Stimulated activated naive CD8-positive, alpha-beta T cell treated with anti-CD3 and anti-CD28 coated beads, Interleukin-15, Interleukin-2, amounts not matched to agents 100 U/mL and 50 U/mL, for 24 hours (primary cell): ENCODE measurements at regions not wholly inside any gene's neighbourhood (a gene's known extent, or its start where the extent isn't known, plus 50 kb on each side); places are given as distances from the start of the nearest gene placed in this dataset.
A peak's percentile ranks its signal among the peaks of the same experiment; 100 is the strongest.

Experiments
- ATAC-seq: fragments of 150-1000 bp; cut with Tn5 transposase; one replicate; pipeline ENCODE4 v1.10.0; 2021
- DNase-seq: peaks from one replicate; pipeline ENCODE4 v3.0.0; 2021

DNA sequence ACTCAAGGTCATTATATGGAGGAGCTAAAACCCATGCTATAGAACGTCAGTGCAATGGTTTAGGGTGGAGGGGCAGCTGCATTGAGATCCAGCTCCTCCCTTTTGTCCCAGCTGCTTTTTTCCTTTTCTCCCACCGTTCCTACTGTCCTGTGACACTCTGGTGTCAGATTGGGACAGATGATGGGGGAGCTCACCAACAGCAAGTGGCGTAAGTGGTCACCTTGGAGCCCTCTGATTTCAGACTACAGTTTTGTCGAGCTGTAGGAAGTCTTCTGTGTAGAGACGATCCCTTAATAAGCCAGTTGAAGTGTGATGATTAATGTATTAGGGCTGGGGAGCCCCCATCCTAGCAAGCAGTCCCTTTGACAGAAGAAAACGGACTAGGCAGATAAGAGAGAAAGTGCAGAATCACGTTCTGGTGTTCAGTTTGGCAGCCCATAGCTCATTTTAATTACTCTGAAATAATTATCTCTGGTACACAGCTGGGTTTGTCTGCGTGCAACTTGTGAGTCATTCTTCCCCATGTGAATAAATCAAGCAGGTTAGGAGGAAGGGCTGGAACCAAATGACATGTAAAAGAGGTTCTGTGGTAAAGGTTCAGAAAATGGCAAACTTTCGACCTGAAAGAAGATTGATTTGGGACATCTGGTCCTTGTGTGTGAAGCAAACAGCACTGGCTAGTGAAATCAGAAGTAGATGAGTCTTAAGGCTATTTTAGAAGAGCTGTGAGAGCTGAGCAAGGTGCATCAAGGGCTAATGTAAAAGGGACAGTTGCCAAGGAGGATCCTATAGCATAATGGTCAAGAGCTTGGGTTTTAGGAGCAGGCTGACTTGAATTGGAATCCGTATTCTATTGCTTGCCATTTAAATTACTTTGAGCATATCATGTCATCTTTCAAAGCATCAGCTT lies 241.4 kb downstream of the EDEM1 start:
- peak; percentile 66 for ATAC-seq
- DNase-seq: no peak

DNA sequence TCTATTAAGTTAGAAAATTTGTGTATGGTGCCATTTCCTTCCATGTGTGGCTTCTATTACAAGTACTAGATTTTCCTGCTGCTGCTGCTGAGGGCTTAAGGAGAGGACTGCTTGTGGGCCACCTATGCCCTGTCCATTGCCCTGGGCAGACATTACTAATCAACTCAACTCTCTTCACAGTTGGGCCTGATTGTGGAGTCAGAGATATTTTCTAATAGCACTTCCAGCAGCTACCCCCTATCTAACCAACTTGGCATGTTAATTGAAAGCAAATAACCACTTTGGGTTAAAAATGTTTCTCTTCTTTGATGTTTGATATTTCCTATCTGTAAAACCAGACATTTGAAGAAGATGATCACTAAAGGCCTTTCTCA lies 242.0 kb downstream of the EDEM1 start:
- ATAC-seq (no peak), DNase-seq (no peak)

DNA sequence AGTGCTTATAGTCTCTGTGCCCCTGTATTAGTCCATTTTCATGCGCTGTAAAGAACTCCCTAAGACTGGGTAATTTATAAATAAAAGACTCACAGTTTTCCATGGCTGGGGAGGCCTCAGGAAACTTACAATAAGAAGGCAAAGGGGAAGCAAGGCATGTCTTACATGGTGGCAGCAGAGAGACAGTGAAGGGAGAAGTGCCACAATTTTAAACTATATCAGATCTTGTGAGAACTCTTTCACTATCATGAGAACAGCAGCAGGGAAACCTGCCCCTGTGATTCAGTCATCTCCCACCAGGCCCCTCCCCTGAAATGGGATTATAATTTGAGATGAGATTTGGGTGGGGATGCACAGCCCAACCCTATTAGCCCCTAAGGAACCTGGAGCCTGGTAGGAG lies 243.2 kb downstream of the EDEM1 start:
- DNase-seq (no peak), ATAC-seq (no peak)

DNA sequence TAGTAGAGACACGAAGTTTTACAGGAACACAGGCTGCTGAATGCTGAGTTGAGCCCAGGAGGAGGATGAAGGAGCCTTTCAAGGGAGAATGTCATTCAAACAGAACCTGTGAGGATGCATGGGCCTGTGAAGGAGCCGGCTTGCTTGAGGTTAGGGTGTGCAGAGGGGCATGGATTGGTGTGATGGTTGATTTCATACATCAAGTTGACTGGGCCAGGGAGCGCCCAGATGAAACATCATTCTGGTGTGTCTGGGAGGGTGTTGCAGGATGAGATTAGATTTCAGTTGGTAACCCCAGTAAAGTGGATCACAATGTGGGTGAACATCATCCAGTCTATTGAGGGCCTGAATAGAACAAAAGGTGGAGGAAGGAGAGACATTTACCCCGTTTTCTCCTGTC lies 243.6 kb downstream of the EDEM1 start:
- ATAC-seq (no peak), DNase-seq (no peak)

DNA sequence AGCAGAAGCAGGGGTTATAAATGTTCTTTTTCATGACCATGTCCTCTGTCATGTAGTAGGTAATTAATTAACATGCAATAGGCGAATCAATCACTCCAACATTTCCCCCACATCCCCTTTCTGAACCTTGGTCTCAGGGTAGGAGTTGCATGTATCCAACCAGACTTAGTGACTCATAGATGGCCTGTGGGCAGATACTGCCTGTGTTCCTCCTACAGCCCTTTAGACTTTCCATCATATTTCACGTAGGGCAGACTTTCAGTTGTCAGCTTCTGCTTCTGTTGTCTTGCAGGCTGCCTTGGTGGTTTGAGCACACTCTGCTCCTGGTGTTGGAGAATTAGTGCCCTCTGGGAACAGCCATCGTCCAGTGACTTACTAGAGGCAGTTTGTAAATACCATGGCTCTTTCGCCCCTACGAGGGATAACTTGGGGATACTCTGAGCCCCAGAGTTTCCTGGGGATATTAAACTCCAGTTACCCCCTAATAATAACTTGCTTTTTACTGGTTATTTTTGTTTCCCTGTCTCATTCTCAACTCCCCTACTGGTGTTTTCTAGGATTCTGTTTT lies 244.4 kb downstream of the EDEM1 start:
- DNase-seq (no peak), ATAC-seq (peak; percentile 65)

DNA sequence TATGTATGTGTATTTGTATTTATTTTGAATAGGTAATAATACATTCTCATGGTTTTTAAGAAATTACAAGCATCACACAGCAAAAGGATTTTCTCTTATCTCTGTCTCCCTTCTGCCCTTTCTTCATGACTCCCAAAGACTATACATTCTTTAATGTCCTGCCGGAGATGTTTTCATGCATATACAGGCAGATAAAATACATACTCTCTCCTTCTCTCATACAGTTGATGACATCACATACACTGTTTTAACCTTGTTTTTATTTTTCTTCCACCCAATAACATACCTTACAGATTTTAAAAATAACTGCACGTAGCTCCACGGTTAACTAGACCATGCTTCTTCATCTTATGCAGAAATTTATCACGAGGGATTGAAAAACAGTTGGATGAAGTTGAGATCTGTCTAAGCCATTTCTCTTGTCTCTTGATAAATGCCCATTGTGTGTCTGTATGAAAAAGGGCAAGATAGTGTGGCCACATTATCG lies 249.8 kb downstream of the EDEM1 start:
- no peak for DNase-seq
- ATAC-seq: no peak

DNA sequence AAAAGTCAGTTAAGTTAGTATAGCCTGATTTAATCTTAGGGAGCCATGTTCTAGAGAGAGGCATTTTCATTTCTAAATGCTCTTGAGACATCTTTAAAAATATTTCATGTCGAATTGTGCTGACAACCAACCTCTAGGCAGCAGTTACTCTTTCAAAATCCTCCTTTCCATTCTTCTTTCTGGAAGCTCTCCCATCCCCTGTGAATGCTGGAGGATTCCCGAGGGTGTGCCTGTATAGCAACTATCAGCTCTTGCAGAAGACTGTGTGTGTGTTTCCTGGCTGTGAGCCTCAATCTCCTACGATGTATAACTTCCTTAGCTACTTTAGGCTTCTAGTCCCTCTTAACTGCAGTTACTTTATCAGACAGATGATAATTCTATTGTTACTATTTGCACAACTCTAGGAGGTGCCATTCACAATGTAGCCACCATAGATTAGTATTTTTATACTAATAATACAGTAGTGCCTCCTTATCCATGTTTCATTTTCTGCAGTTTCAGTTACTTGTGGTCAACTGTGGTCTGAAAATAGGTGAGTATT lies 250.3 kb downstream of the EDEM1 start:
- DNase-seq (no peak), ATAC-seq (no peak)

DNA sequence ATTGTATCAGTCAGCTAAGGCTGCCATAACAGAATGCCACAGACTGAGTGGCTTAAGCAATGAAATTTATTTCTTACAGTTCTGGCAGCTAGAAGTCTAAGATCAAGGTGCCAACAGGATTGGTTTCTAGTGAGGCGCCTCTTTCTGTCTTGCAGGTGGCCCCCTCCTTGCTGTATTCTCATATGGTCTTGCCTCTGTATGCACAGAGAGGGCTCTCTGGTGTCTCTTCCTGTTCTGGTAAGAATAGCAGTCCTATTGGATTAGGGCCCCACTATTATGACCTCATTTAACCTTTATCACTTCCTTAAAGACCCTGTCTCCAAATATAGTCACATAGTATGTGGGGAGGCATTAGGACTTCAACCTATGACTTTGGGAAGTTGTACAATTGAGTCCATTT lies 253.9 kb downstream of the EDEM1 start:
- no peak for ATAC-seq
- DNase-seq: no peak

DNA sequence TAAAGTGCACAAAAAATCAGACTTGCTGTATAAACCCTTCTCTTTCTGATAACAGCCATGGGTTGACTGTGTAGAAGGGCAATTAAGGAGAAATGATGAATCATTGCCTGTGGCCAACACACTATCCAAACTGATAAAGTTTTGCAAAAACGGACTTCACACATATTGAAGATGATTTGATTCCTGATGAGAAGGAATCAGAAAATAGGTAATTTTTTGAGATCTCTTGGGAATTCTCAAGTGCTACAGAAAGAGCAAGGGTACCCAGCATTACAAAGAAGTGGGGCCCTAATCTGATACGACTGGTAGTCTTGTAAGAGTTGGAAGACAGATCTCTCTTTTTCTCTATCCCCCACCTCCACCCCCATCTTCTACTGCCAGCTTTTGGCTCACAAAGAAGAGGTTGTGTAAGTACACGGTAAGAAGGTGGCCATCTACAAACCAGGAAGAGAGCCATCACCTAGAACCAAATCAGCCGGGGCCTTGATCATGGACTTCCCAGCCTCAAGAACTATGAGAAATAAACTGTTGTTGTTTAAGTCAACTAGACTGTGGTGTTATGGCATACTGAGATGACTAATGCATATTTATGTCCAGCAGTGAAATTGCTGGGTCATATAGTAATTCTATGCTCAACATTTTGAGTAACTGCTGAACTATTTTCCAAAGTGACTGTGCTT lies 254.7 kb downstream of the EDEM1 start:
- ATAC-seq (no peak), DNase-seq (no peak)

DNA sequence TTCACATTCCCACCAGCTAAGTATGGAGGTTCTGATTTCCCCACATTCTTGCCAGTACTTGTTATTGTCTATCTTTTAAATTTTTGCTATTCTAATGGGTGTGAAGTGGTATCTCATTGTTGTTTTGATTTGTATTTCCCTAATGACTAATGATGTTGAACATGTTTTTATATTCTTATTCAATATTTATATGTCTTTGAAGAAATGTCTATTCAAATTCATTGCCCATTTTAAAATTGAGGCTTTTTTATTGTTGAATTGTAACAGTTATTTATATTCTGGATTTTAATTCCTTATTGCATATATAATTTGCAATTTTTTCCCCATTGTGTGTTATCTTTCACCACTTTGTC lies 255.3 kb downstream of the EDEM1 start:
- ATAC-seq: no peak
- DNase-seq: no peak

DNA sequence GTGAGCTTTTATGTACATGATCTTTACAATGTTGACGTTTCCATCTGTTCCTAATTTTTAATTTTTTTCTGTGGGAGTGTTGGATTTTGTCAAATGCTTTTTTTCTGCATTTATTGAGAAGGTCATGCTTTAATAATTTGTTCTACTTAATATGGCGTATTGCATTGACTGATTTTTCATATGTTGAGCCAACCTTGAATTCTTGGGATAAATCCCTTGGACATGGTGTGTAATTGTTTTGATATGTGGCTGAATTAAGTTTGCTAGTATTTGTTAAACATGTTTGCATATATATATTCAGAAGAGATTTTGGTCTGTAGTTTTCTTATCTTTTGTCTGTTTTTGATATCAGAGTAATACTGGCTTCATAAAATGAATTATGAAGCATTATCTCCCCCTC lies 256.7 kb downstream of the EDEM1 start:
- DNase-seq (no peak), ATAC-seq (no peak)

DNA sequence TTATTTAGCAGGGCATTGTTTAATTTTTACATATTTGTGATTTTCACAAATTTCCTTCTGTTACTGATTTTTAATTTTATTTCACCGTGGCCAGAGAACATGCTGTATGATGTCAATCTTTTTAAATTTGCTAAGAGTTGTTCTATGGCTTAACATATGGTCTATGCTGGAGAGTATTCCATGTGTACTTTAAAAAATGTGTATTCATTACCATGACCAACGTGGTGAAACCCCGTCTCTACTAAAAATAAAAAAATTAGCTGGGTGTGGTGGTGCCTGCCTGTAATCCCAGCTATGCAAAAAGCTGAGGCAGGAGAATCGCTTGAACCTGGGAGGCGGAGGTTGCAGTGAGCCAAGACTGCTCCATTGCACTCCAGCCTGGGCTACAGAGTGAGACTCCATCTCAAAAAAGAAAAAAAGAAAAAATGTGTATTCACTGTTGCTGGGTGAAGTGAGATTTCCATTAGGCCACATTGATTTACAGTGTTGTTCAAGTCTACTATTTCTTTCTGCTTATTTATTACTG lies 258.2 kb downstream of the EDEM1 start:
- no peak for DNase-seq
- no peak for ATAC-seq

DNA sequence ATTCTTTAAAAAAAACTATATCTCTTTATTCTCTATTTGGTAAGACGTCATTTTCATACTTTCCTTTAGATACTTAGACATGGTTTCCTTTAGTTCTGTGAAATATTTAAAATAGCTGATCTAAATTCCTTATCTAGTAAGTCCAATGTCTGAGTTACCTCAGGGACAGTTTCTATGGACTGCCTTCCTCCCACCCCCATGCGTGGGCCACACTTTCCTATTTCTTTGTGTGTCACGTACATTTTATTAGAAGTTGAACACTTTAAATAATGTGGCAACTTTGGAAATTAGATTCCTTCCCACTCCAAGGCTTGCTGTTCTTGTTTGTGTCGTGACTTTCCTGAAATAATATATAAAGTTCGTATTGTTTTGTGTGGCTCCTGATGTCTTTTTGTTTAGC lies 260.7 kb downstream of the EDEM1 start:
- ATAC-seq (no peak), DNase-seq (no peak)

DNA sequence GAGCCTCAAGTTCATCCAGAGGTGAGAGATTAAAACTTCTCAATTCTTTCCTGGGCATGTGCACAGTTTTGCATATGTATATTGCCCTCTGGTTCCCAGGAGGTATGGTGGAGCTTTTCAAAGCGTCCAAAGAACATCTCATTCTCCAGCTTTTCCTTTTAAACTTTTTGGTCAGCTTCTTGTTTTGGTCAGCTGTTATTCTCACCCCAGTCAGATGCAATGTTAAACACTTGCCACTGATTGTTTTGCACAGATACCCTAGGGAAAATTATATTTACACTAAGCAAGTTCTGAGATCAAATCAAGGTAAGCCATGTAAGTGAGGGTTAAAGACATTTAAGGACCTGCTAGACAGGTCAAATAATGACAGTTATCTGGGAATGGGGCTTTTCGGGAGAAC lies 261.3 kb downstream of the EDEM1 start:
- ATAC-seq (no peak), DNase-seq (no peak)

DNA sequence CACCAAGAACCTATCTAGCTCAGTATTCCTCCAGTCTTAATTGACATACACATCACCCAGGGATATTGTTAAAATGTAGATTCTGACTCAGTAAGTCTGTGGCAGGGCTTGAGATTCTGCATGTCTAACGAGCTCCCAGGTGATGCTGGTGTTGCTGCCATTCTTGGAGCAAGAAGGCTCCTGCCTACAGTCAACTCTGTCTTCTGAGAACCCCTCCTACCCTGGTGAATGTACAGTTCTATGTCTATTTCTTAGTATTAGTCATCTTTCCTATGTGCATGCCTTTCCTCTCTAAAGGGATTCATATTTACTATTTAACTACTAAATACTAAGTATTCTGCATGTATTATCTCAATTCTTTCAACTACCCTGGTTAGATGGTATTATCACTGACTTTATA lies 268.7 kb downstream of the EDEM1 start:
- DNase-seq (no peak), ATAC-seq (no peak)

DNA sequence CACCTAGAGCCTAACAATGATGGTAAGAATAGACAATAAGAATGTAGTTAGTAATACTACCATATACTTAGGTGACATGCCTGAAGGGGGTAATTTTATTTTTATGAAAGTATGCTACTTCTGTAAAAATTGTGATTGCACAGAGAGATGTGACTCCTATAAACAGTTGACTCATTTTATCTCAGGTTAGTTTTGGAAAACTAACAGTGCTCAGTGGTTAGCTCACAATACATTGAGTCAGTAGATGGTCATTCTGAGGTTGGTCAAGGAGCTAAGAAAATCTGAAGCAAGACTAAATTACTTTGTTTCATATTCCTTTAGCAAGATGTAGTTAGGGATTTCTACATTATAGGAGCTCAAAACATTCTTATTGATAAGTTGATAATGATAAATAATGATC lies 271.0 kb downstream of the EDEM1 start:
- ATAC-seq (no peak), DNase-seq (no peak)

DNA sequence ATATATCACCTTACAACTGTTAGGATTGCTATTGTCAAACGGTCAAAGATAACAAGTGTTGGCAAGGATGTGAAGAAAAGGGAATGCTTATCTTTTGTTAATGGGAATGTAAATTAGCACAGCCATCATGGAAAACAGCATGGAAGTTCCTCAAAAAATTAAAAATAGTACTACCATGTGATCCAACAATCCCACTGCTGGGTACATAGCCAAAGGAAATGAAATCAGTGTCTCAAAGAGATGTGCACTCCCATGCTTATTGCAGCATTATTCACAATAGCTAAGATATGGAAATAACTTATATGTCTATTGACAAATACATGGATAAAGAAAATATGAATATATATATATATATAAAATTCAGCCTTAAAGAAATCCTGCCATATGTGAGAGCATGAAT lies 274.6 kb downstream of the EDEM1 start:
- no peak for ATAC-seq
- no peak for DNase-seq

DNA sequence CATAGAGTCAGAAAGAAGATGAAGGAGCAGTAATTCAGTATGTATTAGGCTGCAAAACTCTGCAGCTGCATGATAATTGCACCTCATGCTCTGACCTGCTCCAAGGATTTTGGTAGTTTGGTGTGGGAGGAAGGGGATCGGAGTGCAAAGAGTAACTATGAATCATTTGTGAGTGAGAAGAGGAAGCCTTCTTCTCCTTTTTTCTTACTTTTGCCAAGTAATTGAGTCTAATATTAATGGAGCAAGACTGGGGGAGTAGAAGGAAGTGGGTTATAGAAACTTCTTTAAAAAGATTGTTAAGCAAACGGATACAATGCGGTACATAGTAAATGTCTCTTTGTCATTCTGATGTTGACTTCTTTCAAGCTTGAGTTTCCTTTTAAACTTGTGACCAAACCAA lies 276.5 kb downstream of the EDEM1 start:
- DNase-seq (no peak), ATAC-seq (no peak)

DNA sequence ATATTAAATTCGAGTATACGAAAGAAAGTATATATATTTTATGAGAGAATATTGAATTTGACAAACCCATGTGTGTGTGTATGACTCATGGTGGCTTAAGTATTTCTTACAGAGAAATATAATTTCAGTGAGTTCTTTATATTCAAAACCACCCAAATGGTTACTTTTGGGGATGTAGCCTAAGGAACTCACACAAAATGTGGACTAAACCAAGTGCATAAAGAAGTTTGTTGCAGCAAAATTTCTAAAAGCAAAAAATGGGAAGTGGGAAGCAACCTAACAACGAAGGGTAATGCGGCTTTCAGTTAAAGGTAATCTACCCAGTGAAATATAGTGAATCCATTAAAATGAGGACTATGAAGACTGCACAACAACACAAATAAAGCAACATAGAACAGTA lies 277.1 kb downstream of the EDEM1 start:
- DNase-seq: no peak
- no peak for ATAC-seq

DNA sequence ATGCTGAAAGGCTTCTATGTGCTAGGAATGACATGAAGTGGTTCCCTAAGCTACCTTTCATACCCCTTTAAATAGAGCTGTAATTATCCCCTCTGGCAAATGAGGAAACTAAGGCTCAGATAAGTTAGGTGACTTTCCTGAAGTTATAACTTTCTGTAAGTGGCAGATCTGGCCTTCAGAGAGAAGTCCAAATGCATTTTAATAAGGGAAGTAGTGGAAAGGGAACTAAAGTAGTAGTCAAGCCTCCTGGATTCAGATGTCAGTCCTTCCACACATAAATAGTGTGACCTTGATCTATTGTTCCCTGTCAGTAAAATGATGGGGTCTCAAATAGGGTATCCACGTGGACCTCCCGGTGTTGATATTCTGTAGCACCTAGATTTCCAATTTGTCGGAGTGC lies 277.7 kb downstream of the EDEM1 start:
- DNase-seq (no peak), ATAC-seq (no peak)

DNA sequence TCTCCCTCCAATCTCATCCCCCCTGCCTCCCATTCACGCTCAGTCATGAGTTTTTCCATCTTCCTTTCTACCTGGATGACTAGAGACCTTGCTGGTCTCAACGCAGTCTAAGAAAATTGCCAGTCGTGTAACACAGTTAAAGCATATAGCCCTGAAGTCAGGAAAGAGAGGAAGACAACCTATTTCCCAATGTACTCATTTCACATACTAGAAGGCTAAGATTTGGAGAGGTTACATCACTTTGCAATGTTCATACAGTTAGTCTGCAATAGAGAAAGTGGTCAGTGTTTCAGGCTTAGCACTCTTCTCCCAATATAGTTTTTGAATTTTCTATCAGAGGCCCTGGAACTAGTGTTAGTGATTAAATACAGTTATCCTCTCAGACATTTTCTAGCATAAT lies 278.6 kb downstream of the EDEM1 start:
- ATAC-seq: no peak
- no peak for DNase-seq

DNA sequence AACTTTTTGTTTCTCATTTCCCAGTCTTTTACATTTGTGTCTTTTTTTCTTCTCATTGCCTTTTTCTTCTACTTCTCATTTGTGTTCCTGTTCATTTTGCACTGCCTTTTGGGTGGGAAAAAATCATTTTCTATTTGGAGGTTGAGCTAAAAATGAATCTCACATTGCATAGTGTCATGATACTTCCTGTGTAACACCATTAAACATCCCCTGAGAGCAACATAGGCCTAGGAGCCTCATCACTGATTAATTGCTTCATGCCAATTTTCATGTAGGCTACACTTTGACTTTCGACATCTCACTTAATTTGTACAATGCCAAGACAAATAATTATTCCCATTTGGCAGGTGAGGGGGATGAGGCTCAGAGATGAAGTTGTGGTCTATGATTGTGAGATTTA lies 279.2 kb downstream of the EDEM1 start:
- ATAC-seq (no peak), DNase-seq (no peak)

DNA sequence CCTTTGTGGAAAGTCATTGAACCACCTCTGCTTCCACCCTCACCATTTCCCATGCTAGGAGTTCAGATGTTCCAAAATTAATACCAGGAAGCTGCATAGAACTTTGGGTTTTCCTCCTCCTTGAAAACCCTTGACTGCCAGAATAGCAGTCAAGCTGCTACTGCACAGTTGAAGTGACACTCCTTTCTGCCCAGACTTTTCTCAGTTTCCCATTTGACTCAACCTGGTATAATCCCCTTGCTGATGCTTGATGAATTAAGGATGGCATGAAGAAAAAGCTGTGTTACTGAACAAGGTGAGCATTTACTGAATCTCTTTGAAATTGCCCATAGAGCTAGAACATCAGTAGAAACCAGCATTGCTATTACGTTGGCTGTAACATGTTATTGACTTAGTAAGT lies 286.0 kb downstream of the EDEM1 start:
- ATAC-seq (no peak), DNase-seq (no peak)
